ENCODE measurements at regions not wholly inside any gene's neighbourhood (a gene's known extent, or its start where the extent isn't known, plus 50 kb on each side); places are given as distances from the start of the nearest gene placed in this dataset.

DNA sequence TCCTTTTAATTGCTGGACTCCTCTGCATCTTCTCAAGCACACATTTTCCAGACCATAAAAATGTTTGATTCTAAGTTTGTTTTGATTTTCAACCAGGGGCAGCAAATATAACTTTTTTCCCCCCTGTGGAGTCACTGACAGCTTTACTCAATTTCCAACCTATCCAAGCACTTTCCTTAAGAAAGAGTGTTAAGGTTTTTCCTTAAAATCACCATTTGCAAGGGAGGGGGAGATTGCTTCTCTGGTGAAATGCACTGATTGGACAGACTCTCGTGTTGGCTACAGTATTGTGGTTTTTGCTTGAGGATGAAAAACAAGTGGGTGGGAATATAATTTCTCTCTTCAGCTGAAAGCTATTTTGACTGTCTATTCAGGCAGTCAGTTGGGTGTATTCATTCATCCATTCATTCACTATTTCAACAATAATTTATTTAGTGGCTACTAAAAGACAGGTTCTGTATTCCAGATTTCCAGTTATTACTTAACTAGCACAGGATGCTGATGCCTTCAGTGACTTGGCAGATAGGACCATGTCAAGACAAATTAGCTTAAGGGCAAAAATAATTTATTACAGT, 146.3 kb downstream of the BAMBI start:
- TF ChIP-seq SUZ12 (IDR thresholded peaks at IDR 0.05; ENCODE audit: extremely low read depth, insufficient read depth, insufficient read length) (no peak), ZNF274 (IDR thresholded peaks at IDR 0.05; ENCODE audit: low read depth, low read length) (no peak)
